GM12878 (cell line): ENCODE measurements at regions not wholly inside any gene's neighbourhood (a gene's known extent, or its start where the extent isn't known, plus 50 kb on each side); places are given as distances from the start of the nearest gene placed in this dataset.

Experiments
- ATAC-seq: fragments of 200-7000 bp; cut with Tn5 transposase; 3 replicates; pipeline ENCODE4 v1.9.1; 2020; ENCODE audit warnings: mild to moderate bottlenecking, moderate library complexity
- BruUV-seq: library from RNA; stranded (reverse); fragments of 400-500 nt; replicated peaks from 2 replicates; lab custom pipeline; 2021; lab: Mats Ljungman, UMichigan
- CTCF ChIA-PET: fragments of 300-600 bp; sonication (Branson Sonifier 250); formaldehyde crosslinking; extraction: SDS; loops from one replicate; lab custom pipeline; 2021; ENCODE audit warnings: inconsistent platforms; lab: Yijun Ruan, JAX
- POLR2A ChIA-PET: fragments of 350-600 bp; formaldehyde crosslinking; extraction: SDS; loops from one replicate; lab custom pipeline; 2021; ENCODE audit warnings: inconsistent platforms; lab: Charles Lee
- RAD21 ChIA-PET: fragments of 300-600 bp; sonication (Branson Sonifier 250); formaldehyde crosslinking; loops from one replicate; lab custom pipeline; 2023; ENCODE audit warnings: antibody characterized with exemption; ENCODE audit not compliant: unreplicated experiment; lab: Charles Lee
- SMC1A ChIA-PET: fragments of 300-600 bp; sonication (Branson Sonifier 250); formaldehyde crosslinking; loops from one replicate; lab custom pipeline; 2023; ENCODE audit not compliant: unreplicated experiment, uncharacterized antibody; lab: Charles Lee
- DNase-seq: peaks from one replicate; pipeline ENCODE4 v3.0.0-alpha.2; 2011; ENCODE audit warnings: low read depth, low spot score
- FAIRE-seq: peaks from 3 replicates; lab custom pipeline; 2011; peaks lifted over from hg19 to GRCh38; lab: Jason Lieb, UNC
- H2AFZ ChIP-seq: 2 replicates; pipeline ENCODE4 v1.6.0; 2011; ENCODE audit warnings: low read depth, low read length, control low read depth; ENCODE audit not compliant: control insufficient read depth
- H3K27ac ChIP-seq: 2 replicates; pipeline ENCODE4 v1.5.1; 2011; ENCODE audit warnings: control low read depth; ENCODE audit not compliant: control insufficient read depth, insufficient read depth
- H3K27me3 ChIP-seq, 2 experiments: replicated peaks in 1 of 2; 2 replicates each; pipeline versions ENCODE4 v1.6.0 to v1.6.1; 2011; ENCODE audit warnings: low read length in 1 of 2; ENCODE audit not compliant: control insufficient read depth in 2 of 2, insufficient read depth in 2 of 2
- H3K36me3 ChIP-seq, 2 experiments: 2 replicates each; pipeline ENCODE4 v1.5.1; 2011; ENCODE audit warnings: low read length in 1 of 2; ENCODE audit not compliant: control insufficient read depth in 2 of 2, insufficient read depth in 2 of 2
- H3K4me1 ChIP-seq: 2 replicates; pipeline ENCODE4 v1.6.1; 2011; ENCODE audit warnings: mild to moderate bottlenecking, low read length, moderate library complexity, mixed read lengths; ENCODE audit not compliant: control insufficient read depth, insufficient read depth
- H3K4me2 ChIP-seq: 2 replicates; pipeline ENCODE4 v1.6.0; 2011; ENCODE audit warnings: control low read depth; ENCODE audit not compliant: control insufficient read depth, insufficient read depth
- H3K4me3 ChIP-seq: fragments of 200-600 bp; sonication (generic); 2 replicates; pipeline ENCODE4 v1.5.1; 2016
- H3K79me2 ChIP-seq: 2 replicates; pipeline ENCODE4 v1.6.0; 2011; ENCODE audit warnings: low read length; ENCODE audit not compliant: control insufficient read depth, insufficient read depth
- H3K9ac ChIP-seq: 2 replicates; pipeline ENCODE4 v1.8.0; 2011; ENCODE audit warnings: low read length, control low read depth, mixed read lengths; ENCODE audit not compliant: control insufficient read depth, insufficient read depth
- H3K9me3 ChIP-seq: replicated peaks from 3 replicates; pipeline ENCODE4 v1.5.1; 2011; ENCODE audit warnings: mild to moderate bottlenecking, low read length; ENCODE audit not compliant: control insufficient read depth, insufficient read depth
- H4K20me1 ChIP-seq: 2 replicates; pipeline ENCODE4 v1.6.0; 2011; ENCODE audit not compliant: control insufficient read depth, insufficient read depth
- ATF7 ChIP-seq: fragments of 450-650 bp; IDR thresholded peaks from 2 replicates; pipeline ENCODE4 v1.6.1; 2016; ENCODE audit warnings: low read depth, mild to moderate bottlenecking
- BRCA1 ChIP-seq: IDR thresholded peaks from 2 replicates; pipeline ENCODE4 v1.6.1; 2011; ENCODE audit warnings: low read depth, low read length, improper control_type of control experiment
- CHD1 ChIP-seq: IDR thresholded peaks from 2 replicates; pipeline ENCODE4 v1.6.1; 2012; ENCODE audit warnings: low read depth, low read length, improper control_type of control experiment
- CREB1 ChIP-seq: IDR thresholded peaks from 2 replicates; pipeline ENCODE4 v1.6.1; 2012; ENCODE audit warnings: low read depth, mild to moderate bottlenecking, inconsistent platforms
- CREM ChIP-seq: IDR thresholded peaks from 2 replicates; pipeline ENCODE4 v1.6.1; 2014; ENCODE audit warnings: antibody characterized with exemption, low read depth
- ESRRA ChIP-seq: IDR thresholded peaks from 2 replicates; pipeline ENCODE4 v1.6.1; 2012; ENCODE audit warnings: mild to moderate bottlenecking, low read length, improper control_type of control experiment
- EZH2 ChIP-seq: IDR thresholded peaks from 2 replicates; pipeline ENCODE4 v1.6.1; 2012; ENCODE audit warnings: low read depth, mild to moderate bottlenecking, control low read depth, inconsistent platforms, low read length, borderline replicate concordance; ENCODE audit not compliant: control insufficient read depth
- NR2C2 ChIP-seq: IDR thresholded peaks from 2 replicates; pipeline ENCODE4 v1.6.1; 2011; ENCODE audit warnings: borderline replicate concordance, low read depth; ENCODE audit not compliant: control insufficient read depth, insufficient read length
- SMARCA5 ChIP-seq: fragments of 450-650 bp; IDR thresholded peaks from 2 replicates; pipeline ENCODE4 v1.6.1; 2017; ENCODE audit warnings: mild to moderate bottlenecking
- STAT1 ChIP-seq: fragments of 450-650 bp; conservative IDR thresholded peaks from 2 replicates; pipeline ENCODE4 v1.6.1; 2014; ENCODE audit warnings: antibody characterized with exemption, mild to moderate bottlenecking
- WRNIP1 ChIP-seq: IDR thresholded peaks from 2 replicates; pipeline ENCODE4 v1.6.1; 2011; ENCODE audit warnings: low read depth, low read length, improper control_type of control experiment, borderline replicate concordance
- ZNF622 ChIP-seq: fragments of 450-650 bp; IDR thresholded peaks from 2 replicates; pipeline ENCODE4 v1.6.1; 2017; ENCODE audit warnings: mild to moderate bottlenecking, inconsistent platforms
- WGBS: methylation state at CpG from one replicate; pipeline ENCODE4 v1.1.6; 2016; ENCODE audit warnings: low lambda C conversion rate; ENCODE audit not compliant: insufficient replicate concordance, insufficient coverage; ENCODE audit errors: missing lambda C conversion rate; 5-methylcytosine and 5-hydroxymethylcytosine counted together
- in situ Hi-C: fragments of 300-500 bp; cut with MboI; formaldehyde crosslinking; loops from 9 replicates; pipeline ENCODE4 v1.14.3; 2018; ENCODE audit warnings: mixed read lengths
- intact Hi-C: fragments of 100-400 bp; cut with micrococcal nuclease; formaldehyde crosslinking; loops from one replicate; pipeline ENCODE4 v1.14.2; 2022; ENCODE audit not compliant: unreplicated experiment
- TF ChIP-seq, protein P1 (sequence below): fragments of 450-650 bp; IDR thresholded peaks from 2 replicates; pipeline ENCODE4 v1.6.1; 2017; ENCODE audit warnings: mild to moderate bottlenecking, low read depth, inconsistent platforms; ENCODE audit not compliant: poor library complexity, severe bottlenecking

GRCh38 chr11:104565583-104565961, 332.7 kb downstream of the CASP12 start:
- Histone ChIP-seq H3K79me2 (no peaks in the 10 kb centered on the region), H2AFZ (no peak overlapping the region), H3K4me2 (no peak overlapping the region), H4K20me1 (no peaks in the 10 kb centered on the region), H3K4me3 (no peak overlapping the region), H3K36me3 (no peaks in the 10 kb centered on the region), H3K9me3 (no peaks in the 10 kb centered on the region), H3K27me3 (no peaks in the 10 kb centered on the region), H3K27ac (no peak overlapping the region), H3K4me1 (no peaks in the 10 kb centered on the region), H3K9ac (no peak overlapping the region)
- ChIA-PET CTCF (interaction anchor here (0.6 to 0.9 kb wide), 3 partner anchors 32 to 258 kb away, joined by 3 read pairs; no protein-coding TSS in a partner anchor), RAD21 (no interaction called here), SMC1A (interaction anchor here (1.1 kb wide), 1 partner anchor 8 kb away, joined by 4 read pairs; no protein-coding TSS in a partner anchor), POLR2A (no interaction called here)
- no peak for FAIRE-seq
- no peak for ATAC-seq
- no peak for TF ChIP-seq NR2C2
- TF ChIP-seq CREM, result no peak
- TF ChIP-seq WRNIP1, result no peak
- TF ChIP-seq ATF7, result no peak
- TF ChIP-seq ESRRA, result no peak
- TF ChIP-seq, protein P1, sequence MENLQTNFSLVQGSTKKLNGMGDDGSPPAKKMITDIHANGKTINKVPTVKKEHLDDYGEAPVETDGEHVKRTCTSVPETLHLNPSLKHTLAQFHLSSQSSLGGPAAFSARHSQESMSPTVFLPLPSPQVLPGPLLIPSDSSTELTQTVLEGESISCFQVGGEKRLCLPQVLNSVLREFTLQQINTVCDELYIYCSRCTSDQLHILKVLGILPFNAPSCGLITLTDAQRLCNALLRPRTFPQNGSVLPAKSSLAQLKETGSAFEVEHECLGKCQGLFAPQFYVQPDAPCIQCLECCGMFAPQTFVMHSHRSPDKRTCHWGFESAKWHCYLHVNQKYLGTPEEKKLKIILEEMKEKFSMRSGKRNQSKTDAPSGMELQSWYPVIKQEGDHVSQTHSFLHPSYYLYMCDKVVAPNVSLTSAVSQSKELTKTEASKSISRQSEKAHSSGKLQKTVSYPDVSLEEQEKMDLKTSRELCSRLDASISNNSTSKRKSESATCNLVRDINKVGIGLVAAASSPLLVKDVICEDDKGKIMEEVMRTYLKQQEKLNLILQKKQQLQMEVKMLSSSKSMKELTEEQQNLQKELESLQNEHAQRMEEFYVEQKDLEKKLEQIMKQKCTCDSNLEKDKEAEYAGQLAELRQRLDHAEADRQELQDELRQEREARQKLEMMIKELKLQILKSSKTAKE, result no peak
- no peak for TF ChIP-seq BRCA1
- no peak for TF ChIP-seq EZH2
- no peak for TF ChIP-seq ZNF622
- no peak for TF ChIP-seq CREB1
- no peak for TF ChIP-seq CHD1
- TF ChIP-seq STAT1, result no peak
- TF ChIP-seq SMARCA5, result no peak
- in situ Hi-C loops (no loop called here), intact Hi-C loops (no loop called here)
- 4% methylated on average over 1 of the region's 1 CpG for WGBS
- DNase-seq, result no peak
- BruUV-seq, result no TSS peak
